ENCODE measurements at regions not wholly inside any gene's neighbourhood (a gene's known extent, or its start where the extent isn't known, plus 50 kb on each side); places are given as distances from the start of the nearest gene placed in this dataset.

- Histone ChIP-seq H3K4me1 (replicated peaks) (no peaks in the 10 kb centered on the region), H3K27me3 (replicated peaks; ENCODE audit: insufficient read depth) (no peaks in the 10 kb centered on the region), H3K27ac (no peak overlapping the region), H3K9me3 (no peaks in the 10 kb centered on the region), H3K36me3 (no peaks in the 10 kb centered on the region), H3K4me3 (no peak overlapping the region)
- intact Hi-C loops (cut with DNase I): no loop called here
- 44% methylated on average over 5 of the region's 5 CpGs for WGBS
- DNase-seq (ENCODE audit: low spot score): no peak
- TF ChIP-seq POLR2AphosphoS5 (IDR thresholded peaks at IDR 0.05) (no peak), CTCF (IDR thresholded peaks at IDR 0.05) (peak in 3 of 4 experiments; percentile 14 to 47 (median 47))
Measured at GRCh38 chr7:123367484-123368122, 166.8 kb downstream of the IQUB start.

- 41% methylated on average over 4 of the region's 4 CpGs for WGBS
- DNase-seq (ENCODE audit: low spot score): no peak
Measured at GRCh38 chr7:123367031-123367430, 167.3 kb upstream of the SLC13A1 start.

GRCh38 chr7:123366626-123367025, 166.9 kb upstream of the SLC13A1 start:
- Histone ChIP-seq H3K9me3 (no peaks in the 10 kb centered on the region), H3K4me3 (no peak overlapping the region), H3K36me3 (no peaks in the 10 kb centered on the region), H3K27me3 (replicated peaks; ENCODE audit: insufficient read depth) (no peaks in the 10 kb centered on the region), H3K4me1 (replicated peaks) (no peaks in the 10 kb centered on the region), H3K27ac (no peak overlapping the region)
- TF ChIP-seq CTCF (IDR thresholded peaks at IDR 0.05) (no peak), POLR2AphosphoS5 (IDR thresholded peaks at IDR 0.05) (no peak), POLR2A (IDR thresholded peaks at IDR 0.05) (no peak)
- intact Hi-C loops (cut with DNase I): no loop called here
- no peak for DNase-seq (ENCODE audit: low spot score)

More at GRCh38 chr7:123367031-123367430, 167.3 kb upstream of the SLC13A1 start:
- Histone ChIP-seq H3K27me3 (replicated peaks; ENCODE audit: insufficient read depth) (no peaks in the 10 kb centered on the region), H3K36me3 (no peaks in the 10 kb centered on the region), H3K4me1 (replicated peaks) (no peaks in the 10 kb centered on the region), H3K27ac (no peak overlapping the region), H3K9me3 (no peaks in the 10 kb centered on the region), H3K4me3 (no peak overlapping the region)
- intact Hi-C loops (cut with DNase I): no loop called here
- no peak for TF ChIP-seq POLR2A (IDR thresholded peaks at IDR 0.05)
- TF ChIP-seq CTCF (IDR thresholded peaks at IDR 0.05): no peak
- TF ChIP-seq POLR2AphosphoS5 (IDR thresholded peaks at IDR 0.05): no peak

- 65% methylated on average over 2 of the region's 2 CpGs for WGBS
- no peaks in the 10 kb centered on the region for H3K27me3 ChIP-seq (replicated peaks; ENCODE audit: insufficient read depth)
- no peaks in the 10 kb centered on the region for H3K9me3 ChIP-seq
- H3K4me1 ChIP-seq (replicated peaks): no peaks in the 10 kb centered on the region
- DNase-seq (ENCODE audit: low spot score): no peak
- no peaks in the 10 kb centered on the region for H3K36me3 ChIP-seq
- no peak overlapping the region for H3K4me3 ChIP-seq
- no peak overlapping the region for H3K27ac ChIP-seq
- TF ChIP-seq POLR2AphosphoS5 (IDR thresholded peaks at IDR 0.05): no peak
- intact Hi-C loops (cut with DNase I): no loop called here
Measured at GRCh38 chr7:123360631-123361030, 160.9 kb upstream of the SLC13A1 start.

- H3K4me1 ChIP-seq (replicated peaks): no peaks in the 10 kb centered on the region
- H3K36me3 ChIP-seq: no peaks in the 10 kb centered on the region
- WGBS: 74% methylated on average over 5 of the region's 5 CpGs
Measured at GRCh38 chr7:123355576-123356190, 155.9 kb upstream of the SLC13A1 start.

More at GRCh38 chr7:123355576-123356190, 155.9 kb upstream of the SLC13A1 start:
- H3K27ac ChIP-seq: no peak overlapping the region
- no peak for DNase-seq (ENCODE audit: low spot score)
- H3K4me3 ChIP-seq: no peak overlapping the region
- no peaks in the 10 kb centered on the region for H3K27me3 ChIP-seq (replicated peaks; ENCODE audit: insufficient read depth)
- no peak for TF ChIP-seq POLR2A (IDR thresholded peaks at IDR 0.05)
- no peak for TF ChIP-seq POLR2AphosphoS5 (IDR thresholded peaks at IDR 0.05)
- TF ChIP-seq CTCF (IDR thresholded peaks at IDR 0.05): no peak
- no peaks in the 10 kb centered on the region for H3K9me3 ChIP-seq
- intact Hi-C loops (cut with DNase I): no loop called here

Measured in prostate gland (tissue), 2 donors.